ENCODE measurements at regions not wholly inside any gene's neighbourhood (a gene's known extent, or its start where the extent isn't known, plus 50 kb on each side); places are given as distances from the start of the nearest gene placed in this dataset.
"Not testable (repeated sequence)": the region's sequence is repeated elsewhere in the genome, so short reads cannot be mapped to it uniquely, and the experiment has no call there.

DNA sequence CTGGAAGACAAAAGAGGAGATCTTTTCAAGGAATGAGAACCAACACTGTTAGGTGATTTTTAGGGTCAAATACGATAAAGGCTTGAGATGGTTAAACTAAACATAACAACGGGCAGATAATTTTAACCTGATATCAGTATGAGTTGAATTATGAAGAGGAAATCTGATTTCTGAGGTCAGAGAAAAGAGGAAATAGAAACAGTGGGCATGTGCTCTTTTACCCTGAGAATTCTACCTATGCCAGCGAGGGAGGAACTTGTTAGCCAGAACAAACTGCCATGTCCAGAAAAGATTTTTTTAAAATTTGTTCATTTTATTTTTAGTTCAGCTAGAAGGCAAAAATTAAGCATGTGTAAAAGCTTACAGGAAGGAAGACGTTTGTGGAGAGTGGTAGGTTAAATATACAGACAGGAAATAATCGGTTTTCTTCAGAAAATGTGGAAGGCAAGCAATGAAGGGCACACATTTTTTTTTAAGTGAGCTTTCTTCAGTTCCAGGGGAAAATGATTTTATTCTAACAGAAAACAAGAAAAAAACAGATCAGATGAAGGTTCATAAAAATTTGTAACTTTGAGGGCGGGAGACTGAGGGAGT, 1745.3 kb downstream of the MRPL39 start:
- in situ Hi-C loops (cut with MboI; ENCODE audit: low sequenced_read_pairs), result no loop called here

- in situ Hi-C loops (cut with MboI; ENCODE audit: low sequenced_read_pairs), result no loop called here
These were observed 1748.4 kb downstream of the MRPL39 start for GRCh38 chr21:23858878-23859277.

GRCh38 chr21:23853796-23854379, 1753.4 kb downstream of the MRPL39 start:
- in situ Hi-C loops (cut with MboI; ENCODE audit: low sequenced_read_pairs), result no loop called here

- in situ Hi-C loops (cut with MboI; ENCODE audit: low sequenced_read_pairs), result no loop called here
These were observed 1769.7 kb downstream of the MRPL39 start for GRCh38 chr21:23837564-23837963.

- in situ Hi-C loops (cut with MboI; ENCODE audit: low sequenced_read_pairs), result no loop called here
These were observed 1784.5 kb downstream of the MRPL39 start for GRCh38 chr21:23822760-23823159.

DNA sequence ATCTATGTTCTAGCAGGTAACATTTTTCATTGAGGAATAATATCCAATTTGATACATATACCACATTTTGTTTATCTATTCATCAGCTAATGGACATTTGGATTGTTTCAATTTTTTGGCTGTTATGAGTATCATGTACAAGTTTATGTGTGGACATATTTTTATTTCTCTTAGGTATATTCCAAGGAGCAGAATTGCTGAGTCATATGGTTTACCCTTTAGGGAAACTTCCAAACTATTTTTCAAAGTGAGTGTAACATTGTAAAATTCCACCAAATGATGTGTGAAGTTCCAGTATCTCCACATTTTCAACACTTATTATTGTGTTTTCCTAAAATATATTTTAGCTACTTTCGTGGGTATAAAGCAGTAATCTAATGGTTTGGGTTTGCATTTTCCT, 1789.9 kb downstream of the MRPL39 start:
- in situ Hi-C loops (cut with MboI; ENCODE audit: low sequenced_read_pairs), result no loop called here

DNA sequence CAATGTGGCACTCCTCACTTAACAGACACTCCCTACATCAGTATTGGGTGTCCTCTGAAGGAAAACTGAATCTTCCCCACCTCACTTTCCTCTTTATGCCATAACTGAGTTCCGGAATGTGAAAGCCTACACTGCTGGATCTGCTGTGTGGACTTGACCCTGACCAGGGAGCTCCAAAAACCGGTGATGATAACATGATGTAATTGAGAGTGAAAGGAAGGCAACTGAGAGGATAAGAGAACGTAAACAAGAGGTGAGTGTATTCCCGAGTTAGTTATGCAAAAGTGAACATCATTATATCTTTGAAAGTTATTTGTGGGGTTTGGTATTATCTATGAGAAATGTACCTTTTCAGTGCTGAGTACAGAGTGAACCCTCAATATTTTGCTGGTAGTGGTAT, 1794.8 kb downstream of the MRPL39 start:
- in situ Hi-C loops (cut with MboI; ENCODE audit: low sequenced_read_pairs), result no loop called here

GRCh38 chr21:23811805-23812204, 1795.5 kb downstream of the MRPL39 start:
- in situ Hi-C loops (cut with MboI; ENCODE audit: low sequenced_read_pairs), result no loop called here

DNA sequence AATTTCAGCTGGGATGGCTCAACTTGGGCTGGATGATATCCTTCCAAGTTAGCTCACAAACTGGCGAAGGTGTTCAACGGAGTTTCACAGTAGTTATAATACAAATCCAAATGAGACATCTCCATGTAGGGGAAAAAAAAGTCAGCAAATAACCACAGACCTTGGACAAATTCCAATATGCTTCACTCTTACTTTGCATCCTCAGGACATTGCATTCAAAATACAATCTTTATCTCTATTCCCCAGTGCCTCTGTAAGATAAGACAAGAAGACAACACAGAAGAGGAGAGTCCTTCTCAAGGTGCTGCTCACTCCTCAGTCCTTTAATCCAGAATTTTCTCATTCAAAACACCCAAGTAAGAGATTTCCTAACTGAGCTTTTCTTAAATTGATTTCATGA, 1797.7 kb downstream of the MRPL39 start:
- in situ Hi-C loops (cut with MboI; ENCODE audit: low sequenced_read_pairs), result no loop called here

- in situ Hi-C loops (cut with MboI; ENCODE audit: low sequenced_read_pairs), result not testable (repeated sequence)
These were observed 1800.2 kb downstream of the MRPL39 start for GRCh38 chr21:23806966-23807548.

GRCh38 chr21:23804866-23805265, 1802.4 kb downstream of the MRPL39 start:
- in situ Hi-C loops (cut with MboI; ENCODE audit: low sequenced_read_pairs), result no loop called here

DNA sequence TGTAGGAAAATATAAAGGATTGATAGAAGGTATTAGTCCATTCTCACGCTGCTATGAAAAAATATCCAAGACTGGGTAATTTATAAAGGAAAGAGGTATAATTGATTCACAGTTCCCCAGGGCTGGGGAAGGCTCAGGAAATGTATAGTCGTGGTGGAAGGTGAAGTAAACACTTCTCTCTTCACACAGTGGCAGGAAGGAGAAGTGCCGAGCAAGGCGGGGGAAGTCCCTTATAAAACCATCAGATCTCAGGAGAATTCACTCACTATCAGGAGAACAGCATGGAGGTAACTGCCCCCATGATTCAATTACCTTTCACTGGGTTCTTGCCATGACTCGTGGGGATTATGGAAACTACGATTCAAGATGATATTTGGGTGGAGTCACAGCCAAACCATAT, 1806.0 kb downstream of the MRPL39 start:
- in situ Hi-C loops (cut with MboI; ENCODE audit: low sequenced_read_pairs), result no loop called here

DNA sequence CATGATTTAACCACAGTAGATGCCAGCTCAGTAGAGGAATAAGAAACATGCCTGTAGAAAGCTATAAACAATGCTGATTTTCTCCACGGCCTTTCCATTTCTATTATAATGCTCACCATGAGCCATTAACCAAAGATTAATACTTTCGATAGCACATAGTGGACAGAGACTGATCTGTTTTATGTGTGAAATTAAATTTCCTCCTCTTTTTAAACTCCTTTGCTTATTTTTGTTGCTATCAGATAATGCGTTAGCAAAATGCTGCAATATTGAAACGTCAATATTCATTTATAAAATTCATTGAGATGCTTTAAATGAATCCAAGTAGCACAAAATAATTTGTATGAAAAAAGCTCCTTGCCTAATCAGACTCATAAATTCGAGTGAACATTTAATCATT, 1807.9 kb downstream of the MRPL39 start:
- in situ Hi-C loops (cut with MboI; ENCODE audit: low sequenced_read_pairs), result no loop called here

DNA sequence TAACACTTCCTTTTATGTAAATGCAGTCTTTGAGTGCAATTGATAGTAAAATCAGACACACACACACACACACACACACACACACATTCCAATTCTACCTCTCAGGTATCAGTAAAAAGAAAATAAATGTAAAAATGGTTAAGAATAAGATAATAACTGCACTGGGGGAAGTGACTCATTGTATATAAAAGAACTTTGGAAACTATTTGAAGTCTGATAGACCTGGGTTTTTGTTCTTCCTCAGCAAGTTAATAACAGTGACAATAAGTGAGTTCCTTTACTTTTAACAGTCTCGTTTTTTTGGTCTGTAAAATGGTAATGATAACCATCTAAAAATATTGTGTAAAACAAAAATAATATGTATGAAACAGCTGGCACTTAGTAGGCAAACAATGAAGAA, 1815.0 kb downstream of the MRPL39 start:
- in situ Hi-C loops (cut with MboI; ENCODE audit: low sequenced_read_pairs), result no loop called here

- in situ Hi-C loops (cut with MboI; ENCODE audit: low sequenced_read_pairs), result no loop called here
These were observed 1817.4 kb downstream of the MRPL39 start for GRCh38 chr21:23789864-23790263.

- in situ Hi-C loops (cut with MboI; ENCODE audit: low sequenced_read_pairs), result no loop called here
These were observed 1827.0 kb downstream of the MRPL39 start for GRCh38 chr21:23780326-23780725.

GRCh38 chr21:23743821-23744220, 1863.5 kb downstream of the MRPL39 start:
- in situ Hi-C loops (cut with MboI; ENCODE audit: low sequenced_read_pairs), result no loop called here

DNA sequence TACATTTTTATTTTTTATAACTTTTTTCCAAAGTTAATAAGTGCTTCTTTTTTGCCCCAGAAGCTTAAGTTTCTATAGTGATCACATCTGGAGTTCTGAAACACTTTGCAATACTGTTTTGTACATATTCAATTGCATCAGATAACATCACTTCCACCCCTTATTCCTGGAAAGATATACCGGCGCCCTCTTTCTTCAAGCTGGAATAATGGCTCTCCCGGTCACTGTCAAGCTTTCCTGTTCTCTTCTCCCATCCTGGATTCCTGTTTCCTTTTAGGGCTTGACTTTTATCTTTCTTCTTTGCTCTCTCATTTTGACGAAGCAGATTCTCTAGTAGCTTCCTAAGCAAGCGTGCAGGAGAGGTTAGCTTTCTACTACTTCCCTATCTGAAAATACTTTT, 1866.8 kb downstream of the MRPL39 start:
- in situ Hi-C loops (cut with MboI; ENCODE audit: low sequenced_read_pairs), result no loop called here

DNA sequence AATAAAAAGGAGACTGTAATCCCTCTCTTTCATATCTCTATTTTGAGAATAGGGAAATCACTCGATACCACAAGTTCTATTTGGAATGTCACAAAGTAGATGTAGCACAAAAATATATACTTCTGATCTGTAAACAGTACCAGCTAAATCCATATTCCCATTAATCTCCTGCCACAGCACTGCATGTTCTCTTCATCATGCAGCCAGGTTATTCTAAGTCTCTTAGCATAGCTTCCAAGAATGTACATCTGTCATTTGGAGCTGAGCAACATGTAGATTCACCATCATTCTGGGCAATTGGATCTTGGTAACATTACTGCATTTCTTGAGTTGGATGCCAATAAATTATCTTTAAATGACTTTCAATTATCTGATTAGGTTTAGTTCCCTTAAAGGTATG, 1874.5 kb downstream of the MRPL39 start:
- in situ Hi-C loops (cut with MboI; ENCODE audit: low sequenced_read_pairs), result no loop called here

DNA sequence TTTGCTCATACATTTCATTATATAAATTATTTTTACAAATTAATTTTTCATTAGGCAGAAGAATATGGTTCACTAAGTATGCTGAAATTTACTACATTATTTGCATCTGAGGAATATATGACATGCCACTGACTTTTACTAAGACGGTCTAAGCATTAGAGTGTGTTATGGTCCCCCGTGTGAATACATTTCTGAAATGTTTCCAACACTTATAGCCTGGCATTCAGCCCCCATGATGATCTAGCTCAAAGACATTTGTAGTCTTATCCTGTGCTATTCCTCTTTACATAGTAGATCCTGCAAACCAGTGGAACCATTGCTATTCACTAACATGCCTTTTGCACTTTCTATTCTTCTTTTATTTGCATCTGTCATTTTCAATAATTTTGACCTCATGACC, 1878.0 kb downstream of the MRPL39 start:
- in situ Hi-C loops (cut with MboI; ENCODE audit: low sequenced_read_pairs), result no loop called here

DNA sequence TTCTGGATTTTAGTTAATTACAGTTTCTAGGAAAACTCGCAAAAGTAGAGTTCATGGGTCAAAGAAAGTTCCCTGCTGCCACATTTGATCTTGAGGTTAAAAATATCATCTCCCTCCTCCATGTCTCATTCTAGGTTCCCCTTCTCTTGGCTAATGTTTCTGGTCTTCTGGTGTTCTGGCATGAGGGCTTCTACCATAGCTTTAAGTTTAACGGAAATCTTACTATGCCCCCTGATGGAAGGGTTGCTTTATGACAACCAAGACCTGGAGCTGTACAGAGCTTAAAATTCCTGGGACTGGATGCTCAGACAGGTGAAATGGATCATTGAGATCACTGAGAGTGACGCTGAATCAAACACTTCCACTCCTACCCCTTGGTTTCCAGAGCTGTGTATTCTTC, 1881.7 kb downstream of the MRPL39 start:
- in situ Hi-C loops (cut with MboI; ENCODE audit: low sequenced_read_pairs), result no loop called here

DNA sequence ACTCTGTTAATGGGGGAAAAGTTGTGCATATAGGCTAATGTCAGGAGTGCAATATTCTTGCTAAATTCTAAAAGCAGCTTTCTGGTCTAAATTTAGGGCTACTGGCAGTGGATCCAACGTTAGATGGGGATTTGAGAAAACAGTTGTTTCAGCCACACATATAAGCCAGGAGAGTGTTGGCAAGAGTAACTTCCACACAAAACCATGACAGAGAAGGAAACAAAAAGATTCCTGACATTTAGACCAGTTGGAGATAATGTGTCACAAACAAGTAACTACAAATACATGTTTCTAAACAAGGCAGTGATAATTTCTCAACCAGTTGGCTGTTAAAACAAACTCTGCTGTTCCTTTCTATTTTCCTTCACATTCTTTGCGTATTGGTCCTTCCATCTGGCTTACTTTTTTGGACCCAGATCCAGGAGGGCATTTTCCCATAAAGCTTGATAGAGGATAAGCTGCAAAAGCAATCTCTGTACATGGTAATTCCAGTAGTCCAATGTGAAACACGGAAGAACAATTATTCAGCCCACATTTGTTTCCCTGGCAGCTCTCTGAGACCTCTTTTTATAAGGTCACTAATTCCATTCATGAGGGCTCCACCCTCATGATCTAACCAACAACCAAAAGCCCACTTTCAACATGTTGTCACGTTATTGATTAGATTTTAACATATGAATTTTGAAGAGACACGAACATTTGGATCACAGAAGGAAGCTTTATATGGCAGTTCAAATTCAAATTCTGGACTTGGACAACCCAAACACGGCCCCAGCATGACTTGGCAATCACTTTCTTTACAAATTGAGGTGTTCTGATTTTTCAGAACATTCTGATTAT, 1888.6 kb downstream of the MRPL39 start:
- in situ Hi-C loops (cut with MboI; ENCODE audit: low sequenced_read_pairs), result no loop called here

Data from HL-60/S4 treated with phorbol 12-myristate 13-acetate at 8.2 ng/mL for 4 days and 3 days (cell line).